ENCODE measurements at regions not wholly inside any gene's neighbourhood (a gene's known extent, or its start where the extent isn't known, plus 50 kb on each side); places are given as distances from the start of the nearest gene placed in this dataset.
"Not testable (repeated sequence)": the region's sequence is repeated elsewhere in the genome, so short reads cannot be mapped to it uniquely, and the experiment has no call there.

- no peaks in the 10 kb centered on the region for H4K20me1 ChIP-seq (ENCODE audit: insufficient read depth, poor library complexity, severe bottlenecking)
- H3K4me1 ChIP-seq (ENCODE audit: insufficient read depth): peaks cover 24% of the 10 kb centered on the region
- no peaks in the 10 kb centered on the region for H3K27me3 ChIP-seq
- no peak for DNase-seq (ENCODE audit: low spot score)
- no peak overlapping the region for H3K4me2 ChIP-seq
- TF ChIP-seq EZH2phosphoT487 (IDR thresholded peaks at IDR 0.05; ENCODE audit: low read depth, severe bottlenecking, unreplicated experiment): no peak
- no peak for TF ChIP-seq EZH2 (IDR thresholded peaks at IDR 0.05; ENCODE audit: borderline replicate concordance)
- TF ChIP-seq, protein P1, sequence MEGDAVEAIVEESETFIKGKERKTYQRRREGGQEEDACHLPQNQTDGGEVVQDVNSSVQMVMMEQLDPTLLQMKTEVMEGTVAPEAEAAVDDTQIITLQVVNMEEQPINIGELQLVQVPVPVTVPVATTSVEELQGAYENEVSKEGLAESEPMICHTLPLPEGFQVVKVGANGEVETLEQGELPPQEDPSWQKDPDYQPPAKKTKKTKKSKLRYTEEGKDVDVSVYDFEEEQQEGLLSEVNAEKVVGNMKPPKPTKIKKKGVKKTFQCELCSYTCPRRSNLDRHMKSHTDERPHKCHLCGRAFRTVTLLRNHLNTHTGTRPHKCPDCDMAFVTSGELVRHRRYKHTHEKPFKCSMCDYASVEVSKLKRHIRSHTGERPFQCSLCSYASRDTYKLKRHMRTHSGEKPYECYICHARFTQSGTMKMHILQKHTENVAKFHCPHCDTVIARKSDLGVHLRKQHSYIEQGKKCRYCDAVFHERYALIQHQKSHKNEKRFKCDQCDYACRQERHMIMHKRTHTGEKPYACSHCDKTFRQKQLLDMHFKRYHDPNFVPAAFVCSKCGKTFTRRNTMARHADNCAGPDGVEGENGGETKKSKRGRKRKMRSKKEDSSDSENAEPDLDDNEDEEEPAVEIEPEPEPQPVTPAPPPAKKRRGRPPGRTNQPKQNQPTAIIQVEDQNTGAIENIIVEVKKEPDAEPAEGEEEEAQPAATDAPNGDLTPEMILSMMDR (IDR thresholded peaks at IDR 0.05; ENCODE audit: poor library complexity): no peak
- WGBS (ENCODE audit: low lambda C conversion rate, missing lambda C conversion rate): 74% methylated on average over 3 of the region's 3 CpGs
- H3K4me3 ChIP-seq: no peak overlapping the region
- H2AFZ ChIP-seq: no peak overlapping the region
- H3K9me2 ChIP-seq (replicated peaks; ENCODE audit: insufficient read depth): no peaks in the 10 kb centered on the region
- H3K9me3 ChIP-seq (ENCODE audit: low read depth): no peaks in the 10 kb centered on the region
- no peaks in the 10 kb centered on the region for H3K36me3 ChIP-seq (replicated peaks; ENCODE audit: insufficient read depth, low read depth)
- no peaks in the 10 kb centered on the region for H3K79me2 ChIP-seq
- no peak overlapping the region for H3K27ac ChIP-seq
These were observed 74.8 kb downstream of the GADD45G start for GRCh38 chr9:89679581-89679980.

- H3K4me1 ChIP-seq (ENCODE audit: insufficient read depth): peaks cover 15% of the 10 kb centered on the region
These were observed 76.0 kb downstream of the GADD45G start for GRCh38 chr9:89680547-89681467.

GRCh38 chr9:89681468-89681859 is 76.7 kb downstream of the GADD45G start:
- H3K9me3 ChIP-seq (ENCODE audit: low read depth); H3K79me2 ChIP-seq; DNase-seq (ENCODE audit: low spot score); H4K20me1 ChIP-seq (ENCODE audit: insufficient read depth, poor library complexity, severe bottlenecking); H3K36me3 ChIP-seq (replicated peaks; ENCODE audit: insufficient read depth, low read depth); H3K9me2 ChIP-seq (replicated peaks; ENCODE audit: insufficient read depth); H3K4me2 ChIP-seq; H3K27ac ChIP-seq; H3K4me3 ChIP-seq; H3K27me3 ChIP-seq; H2AFZ ChIP-seq: not testable (repeated sequence)
- peaks cover 14% of the 10 kb centered on the region for H3K4me1 ChIP-seq (ENCODE audit: insufficient read depth)
- WGBS (ENCODE audit: low lambda C conversion rate, missing lambda C conversion rate): 98% methylated on average over 4 of the region's 17 CpGs

More at GRCh38 chr9:89680547-89681467, 76.0 kb downstream of the GADD45G start:
- H3K9me3 ChIP-seq (ENCODE audit: low read depth): no peaks in the 10 kb centered on the region
- H2AFZ ChIP-seq: no peak overlapping the region
- H3K79me2 ChIP-seq: no peaks in the 10 kb centered on the region
- no peak overlapping the region for H3K27ac ChIP-seq
- no peak for DNase-seq (ENCODE audit: low spot score)
- no peaks in the 10 kb centered on the region for H3K9me2 ChIP-seq (replicated peaks; ENCODE audit: insufficient read depth)
- no peaks in the 10 kb centered on the region for H4K20me1 ChIP-seq (ENCODE audit: insufficient read depth, poor library complexity, severe bottlenecking)
- H3K4me2 ChIP-seq: no peak overlapping the region
- no peaks in the 10 kb centered on the region for H3K27me3 ChIP-seq
- TF ChIP-seq EZH2 (IDR thresholded peaks at IDR 0.05; ENCODE audit: borderline replicate concordance): no peak
- TF ChIP-seq, protein P1 (IDR thresholded peaks at IDR 0.05; ENCODE audit: poor library complexity): no peak
- TF ChIP-seq EZH2phosphoT487 (IDR thresholded peaks at IDR 0.05; ENCODE audit: low read depth, severe bottlenecking, unreplicated experiment): no peak
- 99% methylated on average over 26 of the region's 42 CpGs for WGBS (ENCODE audit: low lambda C conversion rate, missing lambda C conversion rate)
- H3K36me3 ChIP-seq (replicated peaks; ENCODE audit: insufficient read depth, low read depth): no peaks in the 10 kb centered on the region
- H3K4me3 ChIP-seq: no peak overlapping the region

GRCh38 chr9:89683626-89684025 is 78.8 kb downstream of the GADD45G start:
- 86% methylated on average over 6 of the region's 6 CpGs for WGBS (ENCODE audit: low lambda C conversion rate, missing lambda C conversion rate)
- no peaks in the 10 kb centered on the region for H3K27me3 ChIP-seq
- TF ChIP-seq EZH2phosphoT487 (IDR thresholded peaks at IDR 0.05; ENCODE audit: low read depth, severe bottlenecking, unreplicated experiment) (no peak), EZH2 (IDR thresholded peaks at IDR 0.05; ENCODE audit: borderline replicate concordance) (no peak)
- TF ChIP-seq, protein P1 (IDR thresholded peaks at IDR 0.05; ENCODE audit: poor library complexity): no peak
- H3K27ac ChIP-seq: no peak overlapping the region
- no peaks in the 10 kb centered on the region for H3K9me2 ChIP-seq (replicated peaks; ENCODE audit: insufficient read depth)
- no peak for DNase-seq (ENCODE audit: low spot score)
- no peak overlapping the region for H2AFZ ChIP-seq
- no peak overlapping the region for H3K4me2 ChIP-seq
- no peaks in the 10 kb centered on the region for H3K36me3 ChIP-seq (replicated peaks; ENCODE audit: insufficient read depth, low read depth)
- H3K79me2 ChIP-seq: no peaks in the 10 kb centered on the region
- H3K4me1 ChIP-seq (ENCODE audit: insufficient read depth): no peaks in the 10 kb centered on the region
- H3K4me3 ChIP-seq: no peak overlapping the region
- H4K20me1 ChIP-seq (ENCODE audit: insufficient read depth, poor library complexity, severe bottlenecking): no peaks in the 10 kb centered on the region
- no peaks in the 10 kb centered on the region for H3K9me3 ChIP-seq (ENCODE audit: low read depth)

Data from hepatocyte (in vitro differentiated cells).